GM19438 (cell line): ENCODE measurements at regions not wholly inside any gene's neighbourhood (a gene's known extent, or its start where the extent isn't known, plus 50 kb on each side); places are given as distances from the start of the nearest gene placed in this dataset.
"Not testable (repeated sequence)": the region's sequence is repeated elsewhere in the genome, so short reads cannot be mapped to it uniquely, and the experiment has no call there.

Experiments
- ATAC-seq: cut with Tn5 transposase; IDR thresholded peaks from one replicate; pipeline ENCODE4 v1.9.1; 2021; ENCODE audit warnings: low read depth; ENCODE audit not compliant: unreplicated experiment

GRCh38 chr3:4065554-4065953 is 237.6 kb upstream of the SETMAR start:
- ATAC-seq, result no peak

GRCh38 chr3:4067893-4068292 is 235.3 kb upstream of the SETMAR start:
- ATAC-seq, result no peak

GRCh38 chr3:4069796-4070195 is 233.4 kb upstream of the SETMAR start:
- ATAC-seq, result no peak

GRCh38 chr3:4071481-4072184 is 231.5 kb upstream of the SETMAR start:
- no peak for ATAC-seq

- ATAC-seq, result not testable (repeated sequence)
Measured at GRCh38 chr3:4077278-4077677, 225.9 kb upstream of the SETMAR start.

- ATAC-seq, result no peak
Measured at GRCh38 chr3:4077950-4078349, 225.2 kb upstream of the SETMAR start.

- ATAC-seq, result no peak
Measured at GRCh38 chr3:4078903-4079302, 224.3 kb upstream of the SETMAR start.

GRCh38 chr3:4079339-4080195 is 223.6 kb upstream of the SETMAR start:
- ATAC-seq, result no peak

GRCh38 chr3:4083225-4084015 is 219.7 kb upstream of the SETMAR start:
- no peak for ATAC-seq

- no peak for ATAC-seq
Measured at GRCh38 chr3:4084271-4084670, 218.9 kb upstream of the SETMAR start.

GRCh38 chr3:4086662-4087061 is 216.5 kb upstream of the SETMAR start:
- not testable (repeated sequence) for ATAC-seq

GRCh38 chr3:4091786-4092185 is 211.4 kb upstream of the SETMAR start:
- ATAC-seq, result no peak

GRCh38 chr3:4097801-4098200 is 205.4 kb upstream of the SETMAR start:
- ATAC-seq, result no peak

- no peak for ATAC-seq
Measured at GRCh38 chr3:4099607-4100006, 203.6 kb upstream of the SETMAR start.

GRCh38 chr3:4107430-4107829 is 195.7 kb upstream of the SETMAR start:
- ATAC-seq, result no peak

GRCh38 chr3:4113811-4114522 is 189.2 kb upstream of the SETMAR start:
- ATAC-seq, result no peak

- no peak for ATAC-seq
Measured at GRCh38 chr3:4119119-4119518, 184.1 kb upstream of the SETMAR start.

- no peak for ATAC-seq
Measured at GRCh38 chr3:4125576-4125975, 177.6 kb upstream of the SETMAR start.

- ATAC-seq, result no peak
Measured at GRCh38 chr3:4138150-4138785, 164.9 kb upstream of the SETMAR start.

GRCh38 chr3:4138786-4139431 is 164.3 kb upstream of the SETMAR start:
- no peak for ATAC-seq
